Neural cell (in vitro differentiated cells): ENCODE measurements at regions not wholly inside any gene's neighbourhood (a gene's known extent, or its start where the extent isn't known, plus 50 kb on each side); places are given as distances from the start of the nearest gene placed in this dataset.

Source experiments
- H2AFZ ChIP-seq: fragments of 200-600, 300-800 bp; sonication (generic), shearing (Covaris generic); 2 replicates; pipeline ENCODE4 v1.6.0; 2014; ENCODE audit warnings: low read depth, mild to moderate bottlenecking, antibody characterized with exemption, low read length, moderate library complexity
- H3F3A ChIP-seq: fragments of 200-600 bp; shearing (Covaris generic); 2 replicates; pipeline ENCODE4 v1.6.1; 2016; ENCODE audit warnings: mild to moderate bottlenecking, moderate library complexity, mixed read lengths, antibody characterized with exemption, low read length; ENCODE audit not compliant: insufficient read depth, poor library complexity, severe bottlenecking
- H3K27ac ChIP-seq: fragments of 200-600, 300-800 bp; sonication (generic), shearing (Covaris generic); 2 replicates; pipeline ENCODE4 v1.5.1; 2014; ENCODE audit warnings: mild to moderate bottlenecking, low read length, moderate library complexity
- H3K27me3 ChIP-seq: fragments of 300-800, 200-600 bp; sonication (generic), shearing (Covaris generic); 2 replicates; pipeline ENCODE4 v1.6.0; 2014; ENCODE audit warnings: mild to moderate bottlenecking, low read depth, low read length, moderate library complexity; ENCODE audit not compliant: insufficient read depth
- H3K36me3 ChIP-seq: fragments of 300-800, 200-600 bp; sonication (generic), shearing (Covaris generic); 2 replicates; pipeline ENCODE4 v1.5.1; 2014; ENCODE audit warnings: mild to moderate bottlenecking, antibody characterized with exemption, low read length, moderate library complexity; ENCODE audit not compliant: insufficient read depth
- H3K4me2 ChIP-seq: fragments of 300-800, 200-600 bp; sonication (generic), shearing (Covaris generic); 2 replicates; pipeline ENCODE4 v1.6.0; 2014; ENCODE audit warnings: mild to moderate bottlenecking, low read length
- H3K4me3 ChIP-seq: fragments of 300-800, 200-600 bp; sonication (generic), shearing (Covaris generic); 2 replicates; pipeline ENCODE4 v1.5.1; 2014; ENCODE audit warnings: mild to moderate bottlenecking, low read length, moderate library complexity
- H3K79me2 ChIP-seq: fragments of 200-600 bp; shearing (Covaris generic); replicated peaks from 2 replicates; pipeline ENCODE4 v1.6.0; 2014; ENCODE audit warnings: mild to moderate bottlenecking, low read length, moderate library complexity; ENCODE audit not compliant: insufficient read depth
- H3K9ac ChIP-seq: fragments of 300-800, 200-600 bp; sonication (generic), shearing (Covaris generic); 2 replicates; pipeline ENCODE4 v1.6.1; 2016; ENCODE audit warnings: mild to moderate bottlenecking, low read length, mixed read lengths
- H3K9me2 ChIP-seq: fragments of 200-600 bp; shearing (Covaris generic); 2 replicates; pipeline ENCODE4 v1.6.1; 2016; ENCODE audit warnings: mild to moderate bottlenecking, low read length, mixed read lengths; ENCODE audit not compliant: insufficient read depth
- H3K9me3 ChIP-seq: fragments of 200-600, 300-800 bp; sonication (generic), shearing (Covaris generic); 2 replicates; pipeline ENCODE4 v1.6.1; 2016; ENCODE audit warnings: mild to moderate bottlenecking, mixed run types, low read length, moderate library complexity, mixed read lengths
- H4K20me1 ChIP-seq: fragments of 200-600 bp; shearing (Covaris generic); 2 replicates; pipeline ENCODE4 v1.6.1; 2016; ENCODE audit warnings: mild to moderate bottlenecking, mixed run types; ENCODE audit not compliant: insufficient read depth
- CTCF ChIP-seq: fragments of 450-650 bp; IDR thresholded peaks from 2 replicates; pipeline ENCODE4 v1.5.1; 2014; ENCODE audit warnings: antibody characterized with exemption, mild to moderate bottlenecking, moderate library complexity; ENCODE audit not compliant: poor library complexity, severe bottlenecking
- EP300 ChIP-seq: fragments of 450-650 bp; conservative IDR thresholded peaks from 2 replicates; pipeline ENCODE4 v1.6.1; 2014; ENCODE audit warnings: antibody characterized with exemption, mild to moderate bottlenecking, moderate library complexity; ENCODE audit not compliant: poor library complexity, severe bottlenecking
- EZH2 ChIP-seq: fragments of 200-600, 300-800 bp; shearing (Covaris generic), sonication (generic); IDR thresholded peaks from 2 replicates; pipeline ENCODE4 v1.6.1; 2014; ENCODE audit warnings: antibody characterized with exemption, low read length, borderline replicate concordance, mild to moderate bottlenecking; ENCODE audit not compliant: insufficient read depth, poor library complexity, severe bottlenecking
- MXI1 ChIP-seq: fragments of 450-650 bp; conservative IDR thresholded peaks from 2 replicates; pipeline ENCODE4 v1.6.1; 2014; ENCODE audit warnings: antibody characterized with exemption, mild to moderate bottlenecking; ENCODE audit not compliant: poor library complexity, severe bottlenecking
- POLR2AphosphoS5 ChIP-seq: IDR thresholded peaks from 2 replicates; pipeline ENCODE4 v1.6.1; 2012
- RAD21 ChIP-seq: fragments of 450-650 bp; conservative IDR thresholded peaks from 2 replicates; pipeline ENCODE4 v1.6.1; 2014; ENCODE audit warnings: antibody characterized with exemption, mild to moderate bottlenecking, moderate library complexity
- REST ChIP-seq: IDR thresholded peaks from 2 replicates; pipeline ENCODE4 v1.6.1; 2012; ENCODE audit warnings: borderline replicate concordance
- SMC3 ChIP-seq: fragments of 450-650 bp; conservative IDR thresholded peaks from 2 replicates; pipeline ENCODE4 v1.6.1; 2014; ENCODE audit warnings: antibody characterized with exemption, mild to moderate bottlenecking, moderate library complexity; ENCODE audit not compliant: poor library complexity
- TAF1 ChIP-seq: IDR thresholded peaks from 2 replicates; pipeline ENCODE4 v1.6.1; 2012; ENCODE audit warnings: low read depth

- Histone ChIP-seq H4K20me1 (no peaks in the 10 kb centered on the region), H3K4me2 (no peak overlapping the region), H3K36me3 (no peaks in the 10 kb centered on the region), H3K79me2 (no peaks in the 10 kb centered on the region), H3K9me2 (no peaks in the 10 kb centered on the region), H3K9ac (no peak overlapping the region), H2AFZ (no peak overlapping the region), H3K9me3 (no peaks in the 10 kb centered on the region), H3F3A (no peaks in the 10 kb centered on the region), H3K27ac (no peak overlapping the region), H3K4me3 (no peak overlapping the region), H3K27me3 (no peaks in the 10 kb centered on the region)
- TF ChIP-seq CTCF = no peak
- no peak for TF ChIP-seq POLR2AphosphoS5
- no peak for TF ChIP-seq RAD21
- no peak for TF ChIP-seq SMC3
- TF ChIP-seq EZH2 = no peak
- TF ChIP-seq TAF1 = no peak
- TF ChIP-seq REST = no peak
- TF ChIP-seq MXI1 = no peak
- TF ChIP-seq EP300 = no peak
These were observed 1083.4 kb upstream of the CDH18 start for GRCh38 chr5:21071421-21071820.

GRCh38 chr5:21070858-21071257, 1082.9 kb upstream of the CDH18 start:
- no peaks in the 10 kb centered on the region for H3K36me3 ChIP-seq
- no peak overlapping the region for H3K4me2 ChIP-seq
- no peak overlapping the region for H2AFZ ChIP-seq
- no peaks in the 10 kb centered on the region for H3K9me3 ChIP-seq
- no peaks in the 10 kb centered on the region for H3K9me2 ChIP-seq
- H3K4me3 ChIP-seq = no peak overlapping the region
- H3K27me3 ChIP-seq = no peaks in the 10 kb centered on the region
- H3F3A ChIP-seq = no peaks in the 10 kb centered on the region
- H3K27ac ChIP-seq = no peak overlapping the region
- H3K9ac ChIP-seq = no peak overlapping the region
- H4K20me1 ChIP-seq = no peaks in the 10 kb centered on the region
- H3K79me2 ChIP-seq = no peaks in the 10 kb centered on the region
- TF ChIP-seq POLR2AphosphoS5 (no peak), EZH2 (no peak), EP300 (no peak), CTCF (no peak), REST (no peak), TAF1 (no peak), MXI1 (no peak)
